Gastroesophageal sphincter (tissue), 3 donors: ENCODE measurements at regions not wholly inside any gene's neighbourhood (a gene's known extent, or its start where the extent isn't known, plus 50 kb on each side); places are given as distances from the start of the nearest gene placed in this dataset.

Experiments
- CTCF ChIP-seq, 4 experiments: fragments of 200-600 bp in 2 of 4; fragments of 450-650 bp in 2 of 4; sonication (generic) in 1 of 4; IDR thresholded peaks; one replicate each; pipeline ENCODE4 v1.5.1; 2017 to 2019; ENCODE audit warnings: antibody characterized with exemption in 4 of 4, mild to moderate bottlenecking in 2 of 4, moderate library complexity in 2 of 4
- POLR2A ChIP-seq, 2 donors: fragments of 450-650 bp; IDR thresholded peaks; one replicate each; pipeline ENCODE4 v1.6.1; 2017; ENCODE audit warnings: antibody characterized with exemption in 2 of 2, mild to moderate bottlenecking in 2 of 2, moderate library complexity in 1 of 2
- POLR2AphosphoS5 ChIP-seq: sonication (generic); formaldehyde crosslinking; IDR thresholded peaks from one replicate; pipeline ENCODE4 v1.6.1; 2017; ENCODE audit warnings: antibody characterized with exemption

GRCh38 chr11:119909495-119909894 lies 180.5 kb upstream of the NECTIN1 start:
- TF ChIP-seq POLR2AphosphoS5 (no peak), CTCF (IDR thresholded peaks at IDR 0.05) (no peak), POLR2A (IDR thresholded peaks at IDR 0.05) (no peak)
